ENCODE measurements at regions not wholly inside any gene's neighbourhood (a gene's known extent, or its start where the extent isn't known, plus 50 kb on each side); places are given as distances from the start of the nearest gene placed in this dataset.

- TF ChIP-seq CTCF (IDR thresholded peaks at IDR 0.05; ENCODE audit: low read depth, low read length) = peak; percentile 50
- no peak overlapping the region for H3K4me3 ChIP-seq (ENCODE audit: low read depth, low read length)
Measured at GRCh38 chr2:134118279-134119116, 135.4 kb upstream of the MGAT5 start.

GRCh38 chr2:134119117-134119712 lies 134.7 kb upstream of the MGAT5 start:
- peak overlapping the region; percentile 87 for H3K4me3 ChIP-seq (ENCODE audit: low read depth, low read length)
- TF ChIP-seq CTCF (IDR thresholded peaks at IDR 0.05; ENCODE audit: low read depth, low read length) = no peak

- H3K4me3 ChIP-seq (ENCODE audit: low read depth, low read length) = peak overlapping the region; percentile 87
- no peak for TF ChIP-seq CTCF (IDR thresholded peaks at IDR 0.05; ENCODE audit: low read depth, low read length)
Measured at GRCh38 chr2:134119713-134120405, 134.0 kb upstream of the MGAT5 start.

- no peak for TF ChIP-seq CTCF (IDR thresholded peaks at IDR 0.05; ENCODE audit: low read depth, low read length)
- H3K4me3 ChIP-seq (ENCODE audit: low read depth, low read length) = peak overlapping the region; percentile 87
Measured at GRCh38 chr2:134120406-134120732, 133.5 kb upstream of the MGAT5 start.

- peak overlapping the region; percentile 87 for H3K4me3 ChIP-seq (ENCODE audit: low read depth, low read length)
- no peak for TF ChIP-seq CTCF (IDR thresholded peaks at IDR 0.05; ENCODE audit: low read depth, low read length)
Measured at GRCh38 chr2:134120733-134121630, 132.9 kb upstream of the MGAT5 start.

GRCh38 chr2:134122610-134123009 lies 131.3 kb upstream of the MGAT5 start:
- peak overlapping the region; percentile 87; the same call in 1 of the 2 replicates for H3K4me3 ChIP-seq (ENCODE audit: low read depth, low read length)
- no peak for TF ChIP-seq CTCF (IDR thresholded peaks at IDR 0.05; ENCODE audit: low read depth, low read length)
